GM12892 (cell line): ENCODE measurements at regions not wholly inside any gene's neighbourhood (a gene's known extent, or its start where the extent isn't known, plus 50 kb on each side); places are given as distances from the start of the nearest gene placed in this dataset.

Source experiments
- POLR2A ChIP-seq: IDR thresholded peaks from 2 replicates; pipeline ENCODE4 v1.6.1; 2011; ENCODE audit warnings: low read depth, low read length, control low read depth
- POLR2AphosphoS5 ChIP-seq: IDR thresholded peaks from 2 replicates; pipeline ENCODE4 v1.6.1; 2011; ENCODE audit warnings: low read depth, low read length, control low read depth

GRCh38 chr15:98526094-98526493 is 122.2 kb upstream of the IGF1R start:
- no peak for TF ChIP-seq POLR2A
- TF ChIP-seq POLR2AphosphoS5: no peak
